ENCODE measurements at regions not wholly inside any gene's neighbourhood (a gene's known extent, or its start where the extent isn't known, plus 50 kb on each side); places are given as distances from the start of the nearest gene placed in this dataset.

DNA sequence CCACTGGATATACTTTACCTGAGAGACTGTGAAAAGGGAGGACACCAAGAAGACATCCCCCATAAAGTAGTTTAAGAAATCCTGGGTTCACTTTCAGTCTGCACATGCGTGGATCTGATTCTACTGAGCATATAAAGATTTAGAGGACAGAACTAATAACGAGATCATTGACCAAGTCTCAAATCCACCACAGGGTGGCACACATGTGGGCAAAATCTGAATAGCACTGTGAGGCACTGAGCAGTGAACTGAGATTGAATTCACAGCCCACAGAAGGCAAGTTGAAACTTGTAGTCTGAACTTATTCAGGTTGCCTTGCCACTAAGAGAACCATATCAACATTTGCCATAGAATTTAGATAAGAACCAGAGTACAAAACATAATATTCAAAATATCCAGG lies 818.6 kb downstream of the GRID1 start:
- no peak for TF ChIP-seq RBFOX2 (IDR thresholded peaks at IDR 0.05; ENCODE audit: low read depth, low read length)
- TF ChIP-seq TEAD1 (CRISPR knock-in tag; IDR thresholded peaks at IDR 0.05): no peak
- TF ChIP-seq CC2D1A (IDR thresholded peaks at IDR 0.05): no peak
- TF ChIP-seq MECOM (CRISPR knock-in tag; IDR thresholded peaks at IDR 0.05): no peak
- no peak for TF ChIP-seq U2AF1 (optimal IDR thresholded peaks at IDR 0.05; ENCODE audit: low read depth, low read length)
- TF ChIP-seq ZNF699 (CRISPR knock-in tag; IDR thresholded peaks at IDR 0.05; ENCODE audit: insufficient replicate concordance): no peak
- TF ChIP-seq ZNF140 (CRISPR knock-in tag; IDR thresholded peaks at IDR 0.05): no peak
- TF ChIP-seq TGIF2 (CRISPR knock-in tag; IDR thresholded peaks at IDR 0.05): no peak
- no peak for TF ChIP-seq BACH1 (tag; IDR thresholded peaks at IDR 0.05)
- TF ChIP-seq RBM22 (IDR thresholded peaks at IDR 0.05; ENCODE audit: low read depth, low read length, poor library complexity, severe bottlenecking): no peak
- TF ChIP-seq, protein P1, sequence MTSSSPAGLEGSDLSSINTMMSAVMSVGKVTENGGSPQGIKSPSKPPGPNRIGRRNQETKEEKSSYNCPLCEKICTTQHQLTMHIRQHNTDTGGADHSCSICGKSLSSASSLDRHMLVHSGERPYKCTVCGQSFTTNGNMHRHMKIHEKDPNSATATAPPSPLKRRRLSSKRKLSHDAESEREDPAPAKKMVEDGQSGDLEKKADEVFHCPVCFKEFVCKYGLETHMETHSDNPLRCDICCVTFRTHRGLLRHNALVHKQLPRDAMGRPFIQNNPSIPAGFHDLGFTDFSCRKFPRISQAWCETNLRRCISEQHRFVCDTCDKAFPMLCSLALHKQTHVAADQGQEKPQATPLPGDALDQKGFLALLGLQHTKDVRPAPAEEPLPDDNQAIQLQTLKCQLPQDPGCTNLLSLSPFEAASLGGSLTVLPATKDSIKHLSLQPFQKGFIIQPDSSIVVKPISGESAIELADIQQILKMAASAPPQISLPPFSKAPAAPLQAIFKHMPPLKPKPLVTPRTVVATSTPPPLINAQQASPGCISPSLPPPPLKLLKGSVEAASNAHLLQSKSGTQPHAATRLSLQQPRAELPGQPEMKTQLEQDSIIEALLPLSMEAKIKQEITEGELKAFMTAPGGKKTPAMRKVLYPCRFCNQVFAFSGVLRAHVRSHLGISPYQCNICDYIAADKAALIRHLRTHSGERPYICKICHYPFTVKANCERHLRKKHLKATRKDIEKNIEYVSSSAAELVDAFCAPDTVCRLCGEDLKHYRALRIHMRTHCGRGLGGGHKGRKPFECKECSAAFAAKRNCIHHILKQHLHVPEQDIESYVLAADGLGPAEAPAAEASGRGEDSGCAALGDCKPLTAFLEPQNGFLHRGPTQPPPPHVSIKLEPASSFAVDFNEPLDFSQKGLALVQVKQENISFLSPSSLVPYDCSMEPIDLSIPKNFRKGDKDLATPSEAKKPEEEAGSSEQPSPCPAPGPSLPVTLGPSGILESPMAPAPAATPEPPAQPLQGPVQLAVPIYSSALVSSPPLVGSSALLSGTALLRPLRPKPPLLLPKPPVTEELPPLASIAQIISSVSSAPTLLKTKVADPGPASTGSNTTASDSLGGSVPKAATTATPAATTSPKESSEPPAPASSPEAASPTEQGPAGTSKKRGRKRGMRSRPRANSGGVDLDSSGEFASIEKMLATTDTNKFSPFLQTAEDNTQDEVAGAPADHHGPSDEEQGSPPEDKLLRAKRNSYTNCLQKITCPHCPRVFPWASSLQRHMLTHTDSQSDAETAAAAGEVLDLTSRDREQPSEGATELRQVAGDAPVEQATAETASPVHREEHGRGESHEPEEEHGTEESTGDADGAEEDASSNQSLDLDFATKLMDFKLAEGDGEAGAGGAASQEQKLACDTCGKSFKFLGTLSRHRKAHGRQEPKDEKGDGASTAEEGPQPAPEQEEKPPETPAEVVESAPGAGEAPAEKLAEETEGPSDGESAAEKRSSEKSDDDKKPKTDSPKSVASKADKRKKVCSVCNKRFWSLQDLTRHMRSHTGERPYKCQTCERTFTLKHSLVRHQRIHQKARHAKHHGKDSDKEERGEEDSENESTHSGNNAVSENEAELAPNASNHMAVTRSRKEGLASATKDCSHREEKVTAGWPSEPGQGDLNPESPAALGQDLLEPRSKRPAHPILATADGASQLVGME (CRISPR knock-in tag; IDR thresholded peaks at IDR 0.05): no peak
- no peak for TF ChIP-seq CCNT2 (IDR thresholded peaks at IDR 0.05; ENCODE audit: borderline replicate concordance, extremely low read depth, insufficient read length, low read depth, low read length)
- TF ChIP-seq TAF1 (IDR thresholded peaks at IDR 0.05; ENCODE audit: control insufficient read depth, extremely low read depth, insufficient read depth, low read length, severe bottlenecking): no peak
- TF ChIP-seq TCF3 (CRISPR knock-in tag; IDR thresholded peaks at IDR 0.05): no peak
- TF ChIP-seq, protein P2, sequence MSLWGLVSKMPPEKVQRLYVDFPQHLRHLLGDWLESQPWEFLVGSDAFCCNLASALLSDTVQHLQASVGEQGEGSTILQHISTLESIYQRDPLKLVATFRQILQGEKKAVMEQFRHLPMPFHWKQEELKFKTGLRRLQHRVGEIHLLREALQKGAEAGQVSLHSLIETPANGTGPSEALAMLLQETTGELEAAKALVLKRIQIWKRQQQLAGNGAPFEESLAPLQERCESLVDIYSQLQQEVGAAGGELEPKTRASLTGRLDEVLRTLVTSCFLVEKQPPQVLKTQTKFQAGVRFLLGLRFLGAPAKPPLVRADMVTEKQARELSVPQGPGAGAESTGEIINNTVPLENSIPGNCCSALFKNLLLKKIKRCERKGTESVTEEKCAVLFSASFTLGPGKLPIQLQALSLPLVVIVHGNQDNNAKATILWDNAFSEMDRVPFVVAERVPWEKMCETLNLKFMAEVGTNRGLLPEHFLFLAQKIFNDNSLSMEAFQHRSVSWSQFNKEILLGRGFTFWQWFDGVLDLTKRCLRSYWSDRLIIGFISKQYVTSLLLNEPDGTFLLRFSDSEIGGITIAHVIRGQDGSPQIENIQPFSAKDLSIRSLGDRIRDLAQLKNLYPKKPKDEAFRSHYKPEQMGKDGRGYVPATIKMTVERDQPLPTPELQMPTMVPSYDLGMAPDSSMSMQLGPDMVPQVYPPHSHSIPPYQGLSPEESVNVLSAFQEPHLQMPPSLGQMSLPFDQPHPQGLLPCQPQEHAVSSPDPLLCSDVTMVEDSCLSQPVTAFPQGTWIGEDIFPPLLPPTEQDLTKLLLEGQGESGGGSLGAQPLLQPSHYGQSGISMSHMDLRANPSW (CRISPR knock-in tag; IDR thresholded peaks at IDR 0.05): no peak
- ChIA-PET POLR2A (interaction anchor here (1.0 kb wide), 1 partner anchor 24 kb away, joined by 4 read pairs; no protein-coding TSS in a partner anchor), CTCF (ENCODE audit: low intra/inter-chr PET ratio) (no interaction called here)
- FAIRE-seq: no peak
- Histone ChIP-seq H3K4me3 (no peak overlapping the region), H3K4me2 (ENCODE audit: insufficient read depth, low read length) (no peak overlapping the region), H3K27ac (ENCODE audit: extremely low read depth, low read depth, low read length) (no peak overlapping the region), H3K36me3 (ENCODE audit: control insufficient read depth, insufficient read depth, low read length) (no peaks in the 10 kb centered on the region), H4K20me1 (replicated peaks; ENCODE audit: control insufficient read depth, insufficient read depth, low read length) (no peaks in the 10 kb centered on the region), H3K79me2 (ENCODE audit: control insufficient read depth, insufficient read depth, low read length) (no peaks in the 10 kb centered on the region), H3K4me1 (replicated peaks in 1 of 2; ENCODE audit: control insufficient read depth in 2 of 2, insufficient read depth in 2 of 2, low read length in 2 of 2) (no peaks in the 10 kb centered on the region), H3K9ac (ENCODE audit: insufficient read depth in 1 of 2, low read depth in 2 of 2, low read length in 2 of 2) (no peak overlapping the region), H3K9me3 (replicated peaks; ENCODE audit: control insufficient read depth, insufficient read depth, low read depth, low read length) (no peaks in the 10 kb centered on the region; the same call in 1 of the 2 replicates), H3K9me1 (ENCODE audit: control insufficient read depth, insufficient read depth, low read length) (no peaks in the 10 kb centered on the region), H2AFZ (ENCODE audit: low read depth, low read length) (no peak overlapping the region), H3K27me3 (ENCODE audit: control insufficient read depth in 2 of 2, insufficient read depth in 2 of 2, low read length in 2 of 2) (no peaks in the 10 kb centered on the region)
- DNase-seq (ENCODE audit: extremely low read depth in 1 of 4, low spot score in 3 of 4): no peak
- no TSS peak for BruUV-seq (replicated peaks)
- intact Hi-C loops (cut with micrococcal nuclease) (no loop called here), in situ Hi-C loops (cut with MboI) (no loop called here)
- ATAC-seq: no peak
- 0% methylated on average over 2 of the region's 2 CpGs for WGBS (ENCODE audit: insufficient coverage, low coverage, missing lambda C conversion rate)

Measured in K562 (cell line).